ENCODE measurements at regions not wholly inside any gene's neighbourhood (a gene's known extent, or its start where the extent isn't known, plus 50 kb on each side); places are given as distances from the start of the nearest gene placed in this dataset.

DNA sequence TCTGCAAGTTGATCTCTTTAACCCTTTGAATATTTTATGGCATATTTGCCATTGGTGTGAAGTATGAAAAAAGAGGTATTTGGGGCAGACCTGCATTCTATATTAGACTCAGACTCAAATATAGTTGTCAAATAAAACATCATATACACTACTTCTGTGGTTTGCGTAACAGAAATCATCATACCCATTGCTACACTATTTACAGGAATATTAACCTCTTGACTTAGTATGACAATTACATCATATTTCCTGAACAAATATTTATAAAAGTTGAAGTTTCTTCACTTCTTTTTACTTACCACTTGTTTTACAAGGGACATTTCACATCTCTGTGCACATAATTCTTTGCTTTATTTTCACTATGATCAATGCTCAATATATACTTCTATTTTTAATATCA, 206.0 kb downstream of the HAO1 start:
- H3K27me3 ChIP-seq (ENCODE audit: control insufficient read depth in 3 of 3, insufficient read depth in 3 of 3, low read length in 2 of 3) = no peaks in the 10 kb centered on the region
- ATAC-seq (ENCODE audit: insufficient read depth, low FRiP score) = no peak
- 62 to 93% methylated on average over 1 of the region's 1 CpG for WGBS, 2 donors
- no peak overlapping the region for H3K9ac ChIP-seq (ENCODE audit: insufficient read depth in 1 of 2, low read length in 2 of 2)
- DNase-seq = no peak
- no peaks in the 10 kb centered on the region for H3K36me3 ChIP-seq (ENCODE audit: control insufficient read depth in 4 of 4, insufficient read depth in 4 of 4, low read length in 4 of 4)
- no peak overlapping the region for H3K4me3 ChIP-seq
- H3K4me1 ChIP-seq (ENCODE audit: control insufficient read depth in 5 of 5, insufficient read depth in 5 of 5, low read length in 5 of 5) = no peaks in the 10 kb centered on the region
- no peaks in the 10 kb centered on the region for H3K9me3 ChIP-seq (ENCODE audit: control insufficient read depth in 4 of 4, insufficient read depth in 3 of 4, low read length in 3 of 4)
- H3K27ac ChIP-seq (ENCODE audit: low read depth in 1 of 2, low read length in 1 of 2) = no peak overlapping the region
- TF ChIP-seq, protein P1, sequence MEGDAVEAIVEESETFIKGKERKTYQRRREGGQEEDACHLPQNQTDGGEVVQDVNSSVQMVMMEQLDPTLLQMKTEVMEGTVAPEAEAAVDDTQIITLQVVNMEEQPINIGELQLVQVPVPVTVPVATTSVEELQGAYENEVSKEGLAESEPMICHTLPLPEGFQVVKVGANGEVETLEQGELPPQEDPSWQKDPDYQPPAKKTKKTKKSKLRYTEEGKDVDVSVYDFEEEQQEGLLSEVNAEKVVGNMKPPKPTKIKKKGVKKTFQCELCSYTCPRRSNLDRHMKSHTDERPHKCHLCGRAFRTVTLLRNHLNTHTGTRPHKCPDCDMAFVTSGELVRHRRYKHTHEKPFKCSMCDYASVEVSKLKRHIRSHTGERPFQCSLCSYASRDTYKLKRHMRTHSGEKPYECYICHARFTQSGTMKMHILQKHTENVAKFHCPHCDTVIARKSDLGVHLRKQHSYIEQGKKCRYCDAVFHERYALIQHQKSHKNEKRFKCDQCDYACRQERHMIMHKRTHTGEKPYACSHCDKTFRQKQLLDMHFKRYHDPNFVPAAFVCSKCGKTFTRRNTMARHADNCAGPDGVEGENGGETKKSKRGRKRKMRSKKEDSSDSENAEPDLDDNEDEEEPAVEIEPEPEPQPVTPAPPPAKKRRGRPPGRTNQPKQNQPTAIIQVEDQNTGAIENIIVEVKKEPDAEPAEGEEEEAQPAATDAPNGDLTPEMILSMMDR (IDR thresholded peaks at IDR 0.05; ENCODE audit: control extremely low read depth, extremely low read depth) = no peak

DNA sequence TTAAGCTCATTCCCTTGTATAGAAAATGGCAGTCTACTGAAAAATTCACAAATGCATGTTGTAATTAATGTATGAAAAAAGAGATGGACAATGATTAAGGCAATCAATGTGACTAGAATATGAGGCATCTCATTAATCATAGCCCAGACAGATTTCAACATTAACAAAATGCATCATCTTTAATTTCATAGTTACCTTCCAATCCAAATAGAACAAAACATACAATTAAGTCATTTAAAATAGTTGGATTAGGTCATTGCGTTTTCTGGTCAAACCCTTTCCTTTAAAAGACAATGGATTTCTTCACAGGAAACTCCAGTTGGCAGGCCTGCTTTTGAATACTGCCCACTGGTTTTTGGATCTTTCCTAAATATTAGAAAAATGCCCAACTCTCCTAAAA, 203.9 kb downstream of the HAO1 start:
- TF ChIP-seq, protein P1 (IDR thresholded peaks at IDR 0.05; ENCODE audit: control extremely low read depth, extremely low read depth) = no peak
- 49 to 59% methylated on average over 1 of the region's 1 CpG for WGBS, 2 donors
- DNase-seq = no peak
- no peaks in the 10 kb centered on the region for H3K27me3 ChIP-seq (ENCODE audit: control insufficient read depth in 3 of 3, insufficient read depth in 3 of 3, low read length in 2 of 3)
- H3K4me1 ChIP-seq (ENCODE audit: control insufficient read depth in 5 of 5, insufficient read depth in 5 of 5, low read length in 5 of 5) = no peaks in the 10 kb centered on the region
- no peak for ATAC-seq (ENCODE audit: insufficient read depth, low FRiP score)
- no peaks in the 10 kb centered on the region for H3K36me3 ChIP-seq (ENCODE audit: control insufficient read depth in 4 of 4, insufficient read depth in 4 of 4, low read length in 4 of 4)
- H3K4me3 ChIP-seq = no peak overlapping the region
- no peaks in the 10 kb centered on the region for H3K9me3 ChIP-seq (ENCODE audit: control insufficient read depth in 4 of 4, insufficient read depth in 3 of 4, low read length in 3 of 4)
- no peak overlapping the region for H3K27ac ChIP-seq (ENCODE audit: low read depth in 1 of 2, low read length in 1 of 2)
- no peak overlapping the region for H3K9ac ChIP-seq (ENCODE audit: insufficient read depth in 1 of 2, low read length in 2 of 2)

DNA sequence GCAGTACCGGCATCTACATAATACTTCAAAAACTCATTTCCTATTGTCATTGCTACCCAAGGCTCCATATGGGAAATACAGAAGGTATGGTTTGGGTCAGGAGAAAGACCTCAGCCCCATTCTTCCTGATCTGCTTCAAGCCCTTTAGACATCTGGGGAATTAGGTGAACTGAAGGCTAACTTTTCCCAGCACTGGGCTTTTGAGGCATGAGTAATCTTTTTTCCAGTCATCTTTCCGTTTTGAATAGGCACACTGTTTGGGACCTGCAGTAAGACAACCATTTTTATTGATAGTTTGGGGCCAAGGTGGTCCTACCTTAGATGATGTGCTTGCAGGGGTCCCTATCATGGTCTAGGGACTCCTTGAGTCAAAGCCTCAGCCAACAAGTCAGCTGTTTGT, 198.4 kb downstream of the HAO1 start:
- TF ChIP-seq, protein P1 (IDR thresholded peaks at IDR 0.05; ENCODE audit: control extremely low read depth, extremely low read depth) = no peak

DNA sequence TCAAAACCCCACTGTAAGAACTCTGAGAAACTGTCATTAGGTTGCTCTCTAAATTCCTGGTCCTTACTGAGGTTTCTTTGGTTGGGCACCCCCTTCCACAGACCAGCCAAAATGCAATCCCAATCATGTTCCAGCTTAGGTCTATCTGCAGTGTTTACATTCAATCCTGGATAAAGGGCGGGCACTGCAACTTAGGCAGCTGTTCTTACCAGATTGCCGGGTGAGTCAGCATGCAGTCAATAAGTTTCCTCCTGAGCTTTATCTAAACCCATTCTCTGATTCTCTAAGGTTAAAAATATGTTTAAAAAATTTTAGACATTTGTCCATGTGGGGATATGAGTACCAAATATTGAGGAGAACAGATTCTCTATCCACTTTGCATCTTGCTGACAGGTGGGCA, 197.8 kb downstream of the HAO1 start:
- Histone ChIP-seq H3K36me3 (ENCODE audit: control insufficient read depth in 4 of 4, insufficient read depth in 4 of 4, low read length in 4 of 4) (no peaks in the 10 kb centered on the region), H3K27me3 (ENCODE audit: control insufficient read depth in 3 of 3, insufficient read depth in 3 of 3, low read length in 2 of 3) (no peaks in the 10 kb centered on the region), H3K4me1 (ENCODE audit: control insufficient read depth in 5 of 5, insufficient read depth in 5 of 5, low read length in 5 of 5) (no peaks in the 10 kb centered on the region), H3K4me3 (no peak overlapping the region), H3K27ac (ENCODE audit: low read depth in 1 of 2, low read length in 1 of 2) (no peak overlapping the region), H3K9me3 (ENCODE audit: control insufficient read depth in 4 of 4, insufficient read depth in 3 of 4, low read length in 3 of 4) (peaks cover 0 to 2% (median 0%) of the 10 kb centered on the region in 4 donors), H3K9ac (ENCODE audit: insufficient read depth in 1 of 2, low read length in 2 of 2) (no peak overlapping the region)
- WGBS, 2 donors = 78 to 86% methylated on average over 2 of the region's 2 CpGs
- TF ChIP-seq, protein P1 (IDR thresholded peaks at IDR 0.05; ENCODE audit: control extremely low read depth, extremely low read depth) = no peak
- ATAC-seq (ENCODE audit: insufficient read depth, low FRiP score) (no peak), DNase-seq (no peak)

More for the DNA sequence above, 198.4 kb downstream of the HAO1 start:
- no peak overlapping the region for H3K27ac ChIP-seq (ENCODE audit: low read depth in 1 of 2, low read length in 1 of 2)
- no peaks in the 10 kb centered on the region for H3K27me3 ChIP-seq (ENCODE audit: control insufficient read depth in 3 of 3, insufficient read depth in 3 of 3, low read length in 2 of 3)
- H3K4me1 ChIP-seq (ENCODE audit: control insufficient read depth in 5 of 5, insufficient read depth in 5 of 5, low read length in 5 of 5) = no peaks in the 10 kb centered on the region
- H3K9me3 ChIP-seq (ENCODE audit: control insufficient read depth in 4 of 4, insufficient read depth in 3 of 4, low read length in 3 of 4) = peaks cover 0 to 2% (median 0%) of the 10 kb centered on the region in 4 donors
- H3K4me3 ChIP-seq = no peak overlapping the region
- H3K36me3 ChIP-seq (ENCODE audit: control insufficient read depth in 4 of 4, insufficient read depth in 4 of 4, low read length in 4 of 4) = no peaks in the 10 kb centered on the region
- no peak for ATAC-seq (ENCODE audit: insufficient read depth, low FRiP score)
- H3K9ac ChIP-seq (ENCODE audit: insufficient read depth in 1 of 2, low read length in 2 of 2) = no peak overlapping the region
- WGBS, 2 donors = 83 to 88% methylated on average over 2 of the region's 2 CpGs
- DNase-seq = no peak

Measured in lung (tissue), 11 donors.